GM12892 (cell line): ENCODE measurements at regions not wholly inside any gene's neighbourhood (a gene's known extent, or its start where the extent isn't known, plus 50 kb on each side); places are given as distances from the start of the nearest gene placed in this dataset.

Source experiments
- DNase-seq: peaks from one replicate; pipeline ENCODE4 v3.0.0; 2011; ENCODE audit not compliant: insufficient read length
- FAIRE-seq: peaks from 2 replicates; lab custom pipeline; 2011; peaks lifted over from hg19 to GRCh38; lab: Jason Lieb, UNC
- POLR2A ChIP-seq: IDR thresholded peaks from 2 replicates; pipeline ENCODE4 v1.6.1; 2011; ENCODE audit warnings: low read depth, low read length, control low read depth
- POLR2AphosphoS5 ChIP-seq: IDR thresholded peaks from 2 replicates; pipeline ENCODE4 v1.6.1; 2011; ENCODE audit warnings: low read depth, low read length, control low read depth
- TAF1 ChIP-seq: IDR thresholded peaks from 2 replicates; pipeline ENCODE4 v1.6.1; 2011; ENCODE audit warnings: low read depth, mild to moderate bottlenecking, control low read depth, low read length, borderline replicate concordance

GRCh38 chr5:165086465-165086864 is 1581.0 kb downstream of the MAT2B start:
- TF ChIP-seq POLR2AphosphoS5 (no peak), POLR2A (no peak), TAF1 (no peak)
- DNase-seq (no peak), FAIRE-seq (no peak)

- TF ChIP-seq POLR2AphosphoS5, result no peak
- TF ChIP-seq TAF1, result no peak
- no peak for TF ChIP-seq POLR2A
- DNase-seq, result no peak
- FAIRE-seq, result no peak
Measured at GRCh38 chr5:165094782-165095181, 1589.4 kb downstream of the MAT2B start.

DNA sequence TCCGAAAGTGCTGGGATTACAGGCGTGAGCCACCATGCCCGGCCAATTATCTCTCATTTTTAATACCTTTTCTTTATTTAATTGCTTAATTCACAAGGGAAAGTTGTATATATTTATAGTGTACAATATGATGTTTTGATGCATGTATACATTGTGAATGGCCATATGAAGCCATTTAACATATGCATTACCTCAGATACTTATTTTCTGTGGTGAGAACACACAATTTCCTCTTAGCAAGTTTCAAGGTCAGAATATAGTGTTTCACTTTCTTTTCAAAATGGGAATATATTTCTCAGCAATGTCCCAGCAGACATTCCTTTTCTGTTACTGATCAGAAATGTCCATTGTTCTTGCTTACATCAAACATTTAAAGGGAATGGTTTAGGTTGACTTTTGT is 1596.3 kb downstream of the MAT2B start:
- TF ChIP-seq POLR2AphosphoS5, result no peak
- no peak for TF ChIP-seq TAF1
- TF ChIP-seq POLR2A, result no peak
- FAIRE-seq (no peak), DNase-seq (no peak)

- TF ChIP-seq TAF1 (no peak), POLR2AphosphoS5 (no peak), POLR2A (no peak)
- no peak for DNase-seq
- no peak for FAIRE-seq
Measured at GRCh38 chr5:165104611-165105010, 1599.2 kb downstream of the MAT2B start.

DNA sequence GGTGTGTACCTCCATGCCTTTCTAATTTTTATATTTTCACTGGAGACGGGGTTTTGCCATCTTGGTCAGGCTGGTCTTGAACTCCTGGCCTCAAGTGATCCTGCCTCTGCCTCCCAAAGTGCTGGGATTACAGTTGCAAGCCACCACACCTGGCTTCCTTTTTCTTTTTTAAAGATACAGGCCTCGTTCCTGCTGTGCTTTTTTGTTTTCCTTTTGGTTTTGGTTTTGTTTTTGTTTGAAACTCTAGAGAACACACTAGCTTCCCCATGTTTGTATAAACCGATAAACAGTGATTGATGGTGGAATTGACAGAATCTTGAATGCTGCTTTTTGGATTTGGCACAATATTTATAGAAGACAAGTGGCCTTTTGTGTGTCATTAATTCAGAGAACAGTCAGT is 1603.4 kb downstream of the MAT2B start:
- DNase-seq, result no peak
- FAIRE-seq, result no peak
- no peak for TF ChIP-seq POLR2AphosphoS5
- no peak for TF ChIP-seq POLR2A
- no peak for TF ChIP-seq TAF1

DNA sequence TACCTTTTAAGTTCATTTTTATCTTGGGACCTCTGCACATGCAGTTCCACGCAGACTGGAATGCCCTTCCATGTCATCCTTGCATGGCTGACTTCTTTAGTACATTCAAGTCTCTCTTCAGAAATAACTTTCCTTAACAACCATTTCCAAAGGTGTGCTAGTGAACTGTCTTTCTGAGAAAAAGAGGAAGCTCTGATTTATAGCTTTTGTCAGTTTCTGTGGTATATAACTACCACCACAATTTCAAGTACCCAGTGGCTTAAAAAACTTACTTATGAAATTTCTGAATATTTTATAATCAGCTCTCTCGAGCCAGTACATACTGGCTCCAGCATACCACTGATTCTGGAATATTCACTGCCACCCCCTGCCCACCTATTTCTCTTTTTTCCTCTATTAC is 1613.8 kb downstream of the MAT2B start:
- no peak for DNase-seq
- no peak for TF ChIP-seq POLR2A
- no peak for TF ChIP-seq TAF1
- no peak for TF ChIP-seq POLR2AphosphoS5
- no peak for FAIRE-seq

- DNase-seq (no peak), FAIRE-seq (no peak)
- TF ChIP-seq TAF1 (no peak), POLR2A (no peak), POLR2AphosphoS5 (no peak)
Measured at GRCh38 chr5:165126598-165126997, 1621.2 kb downstream of the MAT2B start.

DNA sequence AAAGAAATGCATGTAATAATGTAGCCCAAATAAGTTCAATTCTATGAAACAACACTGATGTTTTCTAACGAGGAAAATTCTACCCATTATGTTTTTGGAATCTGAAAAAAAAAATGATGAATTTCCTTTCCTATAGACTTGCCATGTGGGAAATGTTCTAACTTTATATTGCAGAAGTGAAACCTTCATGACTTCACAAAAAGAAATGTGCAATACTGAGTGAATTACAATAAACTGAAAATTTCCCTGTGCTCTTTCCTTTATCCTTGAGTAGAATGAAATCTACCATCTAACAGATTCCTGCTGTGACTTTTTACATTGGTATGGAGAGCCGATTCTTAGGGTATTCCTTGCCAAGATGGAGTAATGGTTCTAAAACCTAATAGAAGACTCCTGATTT is 1622.5 kb downstream of the MAT2B start:
- TF ChIP-seq POLR2AphosphoS5 (no peak), TAF1 (no peak), POLR2A (no peak)
- DNase-seq, result no peak
- no peak for FAIRE-seq

- DNase-seq, result no peak
- FAIRE-seq, result no peak
- TF ChIP-seq POLR2AphosphoS5, result no peak
- TF ChIP-seq TAF1, result no peak
- TF ChIP-seq POLR2A, result no peak
Measured at GRCh38 chr5:165130656-165131055, 1625.2 kb downstream of the MAT2B start.

DNA sequence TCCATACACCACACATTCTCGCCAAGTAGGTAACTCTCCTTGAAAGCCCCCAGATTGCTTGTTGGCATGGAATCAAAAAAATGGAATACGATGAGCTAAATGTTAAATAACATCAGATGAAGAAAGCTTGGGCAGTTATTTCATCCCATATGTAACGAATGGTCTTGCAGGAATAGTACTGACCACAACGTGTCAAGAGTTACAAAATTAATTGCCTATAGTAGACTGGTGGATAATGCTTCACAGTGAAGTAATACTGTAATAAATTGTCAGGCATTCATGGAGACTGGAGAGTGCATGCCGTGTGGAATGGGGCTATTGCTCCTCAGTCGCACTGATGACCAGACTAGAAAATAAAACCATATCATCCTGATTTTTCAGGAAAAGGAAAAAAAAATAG is 1628.7 kb downstream of the MAT2B start:
- FAIRE-seq, result no peak
- TF ChIP-seq TAF1 (no peak), POLR2A (no peak), POLR2AphosphoS5 (no peak)
- no peak for DNase-seq

GRCh38 chr5:165135565-165135964 is 1630.1 kb downstream of the MAT2B start:
- no peak for TF ChIP-seq POLR2AphosphoS5
- no peak for TF ChIP-seq TAF1
- FAIRE-seq (no peak), DNase-seq (no peak)

DNA sequence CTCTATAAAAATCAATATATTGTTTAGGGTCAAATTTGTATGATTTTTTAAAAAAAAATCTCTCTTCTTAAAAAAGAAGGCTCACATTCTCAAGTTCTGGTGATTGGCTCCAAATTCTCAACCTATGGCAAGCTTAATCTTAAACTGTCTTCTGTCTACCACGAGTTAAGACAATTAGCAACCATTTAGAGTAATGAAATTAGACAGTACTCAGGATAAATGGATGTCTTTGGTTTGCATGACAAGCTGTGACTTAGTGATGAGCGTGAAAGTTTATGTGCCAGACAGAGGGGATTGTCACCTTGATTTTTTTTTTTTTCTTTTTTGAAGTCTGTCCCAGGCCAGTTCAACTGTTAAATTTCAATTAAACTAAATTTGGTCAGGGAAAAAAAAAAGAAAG is 1632.3 kb downstream of the MAT2B start:
- FAIRE-seq (no peak), DNase-seq (no peak)
- no peak for TF ChIP-seq POLR2AphosphoS5
- no peak for TF ChIP-seq TAF1
- TF ChIP-seq POLR2A, result no peak

DNA sequence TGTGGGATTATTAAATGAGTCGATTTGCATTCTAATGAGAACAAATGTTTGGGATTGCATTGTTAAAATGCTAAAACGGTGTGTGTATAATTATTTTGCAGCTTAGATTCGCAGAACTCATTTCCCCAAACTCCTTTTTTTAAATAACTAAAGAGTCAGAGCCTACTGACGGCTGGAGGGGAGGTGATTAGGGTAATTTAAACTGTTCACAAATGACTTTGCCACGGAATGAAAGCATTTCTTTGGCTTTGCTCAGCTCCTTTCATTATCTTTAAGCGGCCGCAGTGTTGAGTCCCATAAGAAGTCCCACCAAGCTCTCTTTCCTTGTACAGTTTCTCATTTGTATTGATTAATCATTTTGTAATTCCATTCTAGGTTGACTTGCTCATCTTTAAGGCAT is 1632.8 kb downstream of the MAT2B start:
- DNase-seq (no peak), FAIRE-seq (no peak)
- no peak for TF ChIP-seq TAF1
- no peak for TF ChIP-seq POLR2A
- no peak for TF ChIP-seq POLR2AphosphoS5
